ENCODE measurements at regions not wholly inside any gene's neighbourhood (a gene's known extent, or its start where the extent isn't known, plus 50 kb on each side); places are given as distances from the start of the nearest gene placed in this dataset.

DNA sequence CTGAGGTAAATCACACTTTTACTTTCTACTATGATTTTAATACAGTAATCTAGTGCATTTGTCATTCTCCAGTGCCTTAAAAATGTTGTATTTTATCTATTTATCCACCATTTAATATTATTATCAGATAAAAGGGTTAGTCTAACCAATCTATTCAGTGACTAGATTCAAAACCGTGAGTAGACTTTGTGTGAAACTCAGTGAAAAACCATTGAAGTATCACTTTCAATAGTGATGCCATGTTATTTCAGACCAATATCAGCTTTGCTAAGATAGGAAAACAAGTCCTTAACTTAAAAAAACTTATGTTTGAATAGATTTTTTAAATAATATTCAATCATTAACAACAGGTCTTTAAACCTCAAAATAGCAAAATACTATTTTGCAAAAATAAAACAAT is 1628.7 kb downstream of the REEP3 start (continued):
- TF ChIP-seq ZFP3 (CRISPR knock-in tag; IDR thresholded peaks at IDR 0.05) (no peak), ISL1 (CRISPR knock-in tag; IDR thresholded peaks at IDR 0.05) (no peak), ZC3H10 (CRISPR knock-in tag; IDR thresholded peaks at IDR 0.05) (no peak)

GRCh38 chr10:65166272-65166671 is 1645.1 kb downstream of the REEP3 start:
- TF ChIP-seq ZNF8 (CRISPR knock-in tag; IDR thresholded peaks at IDR 0.05): no peak
- TF ChIP-seq OSR1 (CRISPR knock-in tag; IDR thresholded peaks at IDR 0.05): no peak
- no peak for TF ChIP-seq ZFP3 (CRISPR knock-in tag; IDR thresholded peaks at IDR 0.05)
- TF ChIP-seq ZNF565 (CRISPR knock-in tag; conservative IDR thresholded peaks at IDR 0.05; ENCODE audit: low read depth): no peak
- TF ChIP-seq, protein P1, sequence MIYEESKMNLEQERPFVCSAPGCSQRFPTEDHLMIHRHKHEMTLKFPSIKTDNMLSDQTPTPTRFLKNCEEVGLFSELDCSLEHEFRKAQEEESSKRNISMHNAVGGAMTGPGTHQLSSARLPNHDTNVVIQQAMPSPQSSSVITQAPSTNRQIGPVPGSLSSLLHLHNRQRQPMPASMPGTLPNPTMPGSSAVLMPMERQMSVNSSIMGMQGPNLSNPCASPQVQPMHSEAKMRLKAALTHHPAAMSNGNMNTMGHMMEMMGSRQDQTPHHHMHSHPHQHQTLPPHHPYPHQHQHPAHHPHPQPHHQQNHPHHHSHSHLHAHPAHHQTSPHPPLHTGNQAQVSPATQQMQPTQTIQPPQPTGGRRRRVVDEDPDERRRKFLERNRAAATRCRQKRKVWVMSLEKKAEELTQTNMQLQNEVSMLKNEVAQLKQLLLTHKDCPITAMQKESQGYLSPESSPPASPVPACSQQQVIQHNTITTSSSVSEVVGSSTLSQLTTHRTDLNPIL (CRISPR knock-in tag; IDR thresholded peaks at IDR 0.05; ENCODE audit: low read depth): no peak
- no peak for TF ChIP-seq PPARA (CRISPR knock-in tag; IDR thresholded peaks at IDR 0.05; ENCODE audit: borderline replicate concordance)
- no peak for TF ChIP-seq BACH2 (CRISPR knock-in tag; IDR thresholded peaks at IDR 0.05; ENCODE audit: borderline replicate concordance)
- no peak for TF ChIP-seq ZFP30 (CRISPR knock-in tag; IDR thresholded peaks at IDR 0.05)
- TF ChIP-seq TCF4 (CRISPR knock-in tag; IDR thresholded peaks at IDR 0.05; ENCODE audit: borderline replicate concordance): no peak
- no peak for TF ChIP-seq ESRRG (CRISPR knock-in tag; IDR thresholded peaks at IDR 0.05)
- TF ChIP-seq ISL1 (CRISPR knock-in tag; IDR thresholded peaks at IDR 0.05): no peak
- no peak for TF ChIP-seq RARB (CRISPR knock-in tag; IDR thresholded peaks at IDR 0.05)
- TF ChIP-seq ARNTL (CRISPR knock-in tag; IDR thresholded peaks at IDR 0.05; ENCODE audit: borderline replicate concordance, low read depth): no peak
- TF ChIP-seq GLIS3 (CRISPR knock-in tag; IDR thresholded peaks at IDR 0.05): no peak
- no peak for TF ChIP-seq CSRNP3 (CRISPR knock-in tag; IDR thresholded peaks at IDR 0.05)
- TF ChIP-seq, protein P2, sequence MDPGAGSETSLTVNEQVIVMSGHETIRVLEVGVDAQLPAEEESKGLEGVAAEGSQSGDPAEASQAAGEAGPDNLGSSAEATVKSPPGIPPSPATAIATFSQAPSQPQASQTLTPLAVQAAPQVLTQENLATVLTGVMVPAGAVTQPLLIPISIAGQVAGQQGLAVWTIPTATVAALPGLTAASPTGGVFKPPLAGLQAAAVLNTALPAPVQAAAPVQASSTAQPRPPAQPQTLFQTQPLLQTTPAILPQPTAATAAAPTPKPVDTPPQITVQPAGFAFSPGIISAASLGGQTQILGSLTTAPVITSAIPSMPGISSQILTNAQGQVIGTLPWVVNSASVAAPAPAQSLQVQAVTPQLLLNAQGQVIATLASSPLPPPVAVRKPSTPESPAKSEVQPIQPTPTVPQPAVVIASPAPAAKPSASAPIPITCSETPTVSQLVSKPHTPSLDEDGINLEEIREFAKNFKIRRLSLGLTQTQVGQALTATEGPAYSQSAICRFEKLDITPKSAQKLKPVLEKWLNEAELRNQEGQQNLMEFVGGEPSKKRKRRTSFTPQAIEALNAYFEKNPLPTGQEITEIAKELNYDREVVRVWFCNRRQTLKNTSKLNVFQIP (CRISPR knock-in tag; IDR thresholded peaks at IDR 0.05; ENCODE audit: borderline replicate concordance, low read depth): no peak
- TF ChIP-seq SNAI2 (CRISPR knock-in tag; IDR thresholded peaks at IDR 0.05): no peak
- TF ChIP-seq CSDC2 (CRISPR knock-in tag; IDR thresholded peaks at IDR 0.05): no peak
- no peak for TF ChIP-seq TOX (CRISPR knock-in tag; IDR thresholded peaks at IDR 0.05; ENCODE audit: borderline replicate concordance)
- TF ChIP-seq, protein P3, sequence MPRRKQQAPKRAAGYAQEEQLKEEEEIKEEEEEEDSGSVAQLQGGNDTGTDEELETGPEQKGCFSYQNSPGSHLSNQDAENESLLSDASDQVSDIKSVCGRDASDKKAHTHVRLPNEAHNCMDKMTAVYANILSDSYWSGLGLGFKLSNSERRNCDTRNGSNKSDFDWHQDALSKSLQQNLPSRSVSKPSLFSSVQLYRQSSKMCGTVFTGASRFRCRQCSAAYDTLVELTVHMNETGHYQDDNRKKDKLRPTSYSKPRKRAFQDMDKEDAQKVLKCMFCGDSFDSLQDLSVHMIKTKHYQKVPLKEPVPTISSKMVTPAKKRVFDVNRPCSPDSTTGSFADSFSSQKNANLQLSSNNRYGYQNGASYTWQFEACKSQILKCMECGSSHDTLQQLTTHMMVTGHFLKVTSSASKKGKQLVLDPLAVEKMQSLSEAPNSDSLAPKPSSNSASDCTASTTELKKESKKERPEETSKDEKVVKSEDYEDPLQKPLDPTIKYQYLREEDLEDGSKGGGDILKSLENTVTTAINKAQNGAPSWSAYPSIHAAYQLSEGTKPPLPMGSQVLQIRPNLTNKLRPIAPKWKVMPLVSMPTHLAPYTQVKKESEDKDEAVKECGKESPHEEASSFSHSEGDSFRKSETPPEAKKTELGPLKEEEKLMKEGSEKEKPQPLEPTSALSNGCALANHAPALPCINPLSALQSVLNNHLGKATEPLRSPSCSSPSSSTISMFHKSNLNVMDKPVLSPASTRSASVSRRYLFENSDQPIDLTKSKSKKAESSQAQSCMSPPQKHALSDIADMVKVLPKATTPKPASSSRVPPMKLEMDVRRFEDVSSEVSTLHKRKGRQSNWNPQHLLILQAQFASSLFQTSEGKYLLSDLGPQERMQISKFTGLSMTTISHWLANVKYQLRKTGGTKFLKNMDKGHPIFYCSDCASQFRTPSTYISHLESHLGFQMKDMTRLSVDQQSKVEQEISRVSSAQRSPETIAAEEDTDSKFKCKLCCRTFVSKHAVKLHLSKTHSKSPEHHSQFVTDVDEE (CRISPR knock-in tag; IDR thresholded peaks at IDR 0.05): no peak

DNA sequence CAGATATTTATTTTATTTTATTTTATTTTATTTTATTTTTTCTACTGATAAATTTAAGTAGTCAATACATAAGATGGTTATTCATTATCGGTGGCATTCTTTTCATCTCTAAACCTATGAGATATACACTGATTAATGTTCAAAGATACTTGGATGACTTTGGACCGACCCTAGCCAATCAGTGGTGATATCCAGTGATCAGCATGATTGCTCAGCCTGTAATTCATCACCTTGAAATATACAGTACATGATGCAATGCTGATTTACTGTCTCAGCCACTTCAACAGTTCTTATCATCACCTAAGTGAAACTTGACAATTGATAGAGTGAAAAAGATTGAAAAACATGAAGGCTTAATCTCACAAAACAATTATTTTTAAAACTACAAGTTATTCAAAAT is 1651.0 kb downstream of the REEP3 start:
- TF ChIP-seq ARNTL (CRISPR knock-in tag; IDR thresholded peaks at IDR 0.05; ENCODE audit: borderline replicate concordance, low read depth): no peak
- TF ChIP-seq RARB (CRISPR knock-in tag; IDR thresholded peaks at IDR 0.05): no peak
- TF ChIP-seq OSR1 (CRISPR knock-in tag; IDR thresholded peaks at IDR 0.05): no peak
- TF ChIP-seq, protein P2 (CRISPR knock-in tag; IDR thresholded peaks at IDR 0.05; ENCODE audit: borderline replicate concordance, low read depth): no peak
- no peak for TF ChIP-seq PPARA (CRISPR knock-in tag; IDR thresholded peaks at IDR 0.05; ENCODE audit: borderline replicate concordance)
- no peak for TF ChIP-seq ZNF565 (CRISPR knock-in tag; conservative IDR thresholded peaks at IDR 0.05; ENCODE audit: low read depth)
- no peak for ATAC-seq

More at GRCh38 chr10:65166272-65166671, 1645.1 kb downstream of the REEP3 start:
- ATAC-seq: no peak
